CD8-positive, alpha-beta memory T cell (primary cell): ENCODE measurements at regions not wholly inside any gene's neighbourhood (a gene's known extent, or its start where the extent isn't known, plus 50 kb on each side); places are given as distances from the start of the nearest gene placed in this dataset.
"Not testable (repeated sequence)": the region's sequence is repeated elsewhere in the genome, so short reads cannot be mapped to it uniquely, and the experiment has no call there.

Experiments used
- CTCF ChIA-PET: fragments of 350-600 bp; sonication (Branson Sonifier 250); formaldehyde crosslinking; loops from one replicate; lab custom pipeline; 2021; ENCODE audit warnings: antibody characterized with exemption; lab: Charles Lee
- POLR2A ChIA-PET: fragments of 350-600 bp; sonication (Branson Sonifier 250); formaldehyde crosslinking; loops from one replicate; lab custom pipeline; 2021; ENCODE audit warnings: antibody characterized with exemption; lab: Charles Lee
- DNase-seq, 5 donors: peaks; one replicate each; pipeline versions ENCODE4 v3.0.0 to v3.0.0-alpha.2; 2020 to 2022; ENCODE audit warnings: mixed read lengths in 1 of 5
- H3K27ac ChIP-seq: one replicate; pipeline ENCODE4 v1.7.0; 2013; ENCODE audit warnings: low read depth, mild to moderate bottlenecking, low read length, moderate library complexity
- H3K27me3 ChIP-seq: 2 replicates; pipeline ENCODE4 v1.7.0; 2013; ENCODE audit warnings: low read length, mild to moderate bottlenecking; ENCODE audit not compliant: insufficient read depth, poor library complexity, severe bottlenecking
- H3K36me3 ChIP-seq: 2 replicates; pipeline ENCODE4 v1.7.0; 2013; ENCODE audit warnings: mild to moderate bottlenecking, low read length, moderate library complexity; ENCODE audit not compliant: insufficient read depth
- H3K4me1 ChIP-seq: 2 replicates; pipeline ENCODE4 v1.7.0; 2013; ENCODE audit warnings: mild to moderate bottlenecking, low read length, moderate library complexity; ENCODE audit not compliant: insufficient read depth
- H3K4me3 ChIP-seq: 2 replicates; pipeline ENCODE4 v1.7.0; 2013; ENCODE audit warnings: mild to moderate bottlenecking, low read length
- H3K9me3 ChIP-seq: 2 replicates; pipeline ENCODE4 v1.7.0; 2013; ENCODE audit warnings: mild to moderate bottlenecking, low read length
- H3K27ac Mint-ChIP-seq, 8 donors: one replicate each; pipeline ENCODE4 v1.8.0; 2020 to 2021; ENCODE audit warnings: mixed read lengths in 8 of 8, mild to moderate bottlenecking in 6 of 8, inconsistent platforms in 3 of 8, moderate library complexity in 3 of 8
- H3K27me3 Mint-ChIP-seq, 2 donors: one replicate each; pipeline ENCODE4 v1.8.0; 2020 to 2021; ENCODE audit warnings: mixed read lengths in 2 of 2, mild to moderate bottlenecking in 1 of 2, moderate library complexity in 1 of 2
- H3K36me3 Mint-ChIP-seq, 3 donors: one replicate each; pipeline ENCODE4 v1.8.0; 2020 to 2021; ENCODE audit warnings: mixed read lengths in 3 of 3, inconsistent platforms in 1 of 3, mild to moderate bottlenecking in 1 of 3
- H3K4me1 Mint-ChIP-seq, 3 donors: one replicate each; pipeline ENCODE4 v1.8.0; 2020 to 2021; ENCODE audit warnings: mixed read lengths in 3 of 3, inconsistent platforms in 1 of 3, mild to moderate bottlenecking in 1 of 3
- H3K4me3 Mint-ChIP-seq, 7 donors: one replicate each; pipeline ENCODE4 v1.8.0; 2020 to 2021; ENCODE audit warnings: mixed read lengths in 7 of 7, mild to moderate bottlenecking in 6 of 7, moderate library complexity in 4 of 7, inconsistent platforms in 2 of 7
- H3K9me3 Mint-ChIP-seq, 5 donors: one replicate each; pipeline ENCODE4 v1.8.0; 2020 to 2022; ENCODE audit warnings: mixed read lengths in 5 of 5, mild to moderate bottlenecking in 3 of 5, moderate library complexity in 2 of 5, inconsistent platforms in 1 of 5

- no peaks in the 10 kb centered on the region for H3K36me3 ChIP-seq
- Mint-ChIP-seq H3K4me1 (no peaks in the 10 kb centered on the region), H3K4me3 (no peak overlapping the region), H3K27me3 (no peaks in the 10 kb centered on the region), H3K9me3 (peaks cover 2 to 31% (median 16%) of the 10 kb centered on the region in 5 donors), H3K36me3 (no peaks in the 10 kb centered on the region), H3K27ac (no peak overlapping the region)
- no peak for DNase-seq
- POLR2A ChIA-PET, result no interaction called here
- no peak overlapping the region for H3K4me3 ChIP-seq
- no peaks in the 10 kb centered on the region for H3K9me3 ChIP-seq
- no peak overlapping the region for H3K27ac ChIP-seq
- H3K27me3 ChIP-seq, result no peaks in the 10 kb centered on the region
- H3K4me1 ChIP-seq, result no peaks in the 10 kb centered on the region
- CTCF ChIA-PET, result no interaction called here
Observed at GRCh38 chr9:25453875-25454274, 224.4 kb downstream of the TUSC1 start.

GRCh38 chr9:25449503-25449902, 228.7 kb downstream of the TUSC1 start:
- H3K4me3 Mint-ChIP-seq, result no peak overlapping the region
- peaks cover 2 to 25% (median 6%) of the 10 kb centered on the region in 5 donors for H3K9me3 Mint-ChIP-seq
- H3K27ac ChIP-seq, result no peak overlapping the region
- no peak overlapping the region for H3K27ac Mint-ChIP-seq
- no peak overlapping the region for H3K4me3 ChIP-seq
- POLR2A ChIA-PET, result no interaction called here
- no peaks in the 10 kb centered on the region for H3K4me1 ChIP-seq
- H3K27me3 ChIP-seq, result no peaks in the 10 kb centered on the region
- no peaks in the 10 kb centered on the region for H3K27me3 Mint-ChIP-seq
- no peak for DNase-seq
- H3K36me3 ChIP-seq, result no peaks in the 10 kb centered on the region
- H3K36me3 Mint-ChIP-seq, result no peaks in the 10 kb centered on the region
- CTCF ChIA-PET, result no interaction called here
- H3K4me1 Mint-ChIP-seq, result no peaks in the 10 kb centered on the region
- H3K9me3 ChIP-seq, result no peaks in the 10 kb centered on the region

- CTCF ChIA-PET, DNase-seq, H3K4me1 Mint-ChIP-seq, H3K9me3 ChIP-seq, H3K4me1 ChIP-seq, H3K27me3 ChIP-seq, H3K27ac ChIP-seq, H3K27ac Mint-ChIP-seq, H3K36me3 ChIP-seq, H3K4me3 ChIP-seq, H3K36me3 Mint-ChIP-seq, H3K27me3 Mint-ChIP-seq, POLR2A ChIA-PET, H3K4me3 Mint-ChIP-seq: not testable (repeated sequence)
- H3K9me3 Mint-ChIP-seq, result peaks cover 0 to 30% (median 13%) of the 10 kb centered on the region in 5 donors
Observed at GRCh38 chr9:25445721-25446120, 232.5 kb downstream of the TUSC1 start.

- Histone ChIP-seq H3K27ac (no peak overlapping the region), H3K9me3 (no peaks in the 10 kb centered on the region), H3K4me3 (no peak overlapping the region), H3K27me3 (no peaks in the 10 kb centered on the region), H3K4me1 (no peaks in the 10 kb centered on the region), H3K36me3 (no peaks in the 10 kb centered on the region)
- no peaks in the 10 kb centered on the region for H3K4me1 Mint-ChIP-seq
- no peak overlapping the region for H3K27ac Mint-ChIP-seq
- H3K36me3 Mint-ChIP-seq, result no peaks in the 10 kb centered on the region
- H3K4me3 Mint-ChIP-seq, result no peak overlapping the region
- H3K27me3 Mint-ChIP-seq, result no peaks in the 10 kb centered on the region
- ChIA-PET POLR2A (no interaction called here), CTCF (no interaction called here)
- DNase-seq, result no peak
- peaks cover 4 to 36% (median 14%) of the 10 kb centered on the region in 5 donors for H3K9me3 Mint-ChIP-seq
Observed at GRCh38 chr9:25442526-25442925, 235.7 kb downstream of the TUSC1 start.

GRCh38 chr9:25427898-25428297, 250.3 kb downstream of the TUSC1 start:
- ChIA-PET POLR2A (no interaction called here), CTCF (no interaction called here)
- H3K4me1 ChIP-seq, result no peaks in the 10 kb centered on the region
- no peaks in the 10 kb centered on the region for H3K9me3 ChIP-seq
- H3K36me3 ChIP-seq, result no peaks in the 10 kb centered on the region
- H3K27me3 ChIP-seq, result no peaks in the 10 kb centered on the region
- Mint-ChIP-seq H3K4me3 (no peak overlapping the region), H3K27ac (no peak overlapping the region), H3K4me1 (no peaks in the 10 kb centered on the region), H3K9me3 (peaks cover 13 to 55% (median 25%) of the 10 kb centered on the region in 5 donors), H3K36me3 (no peaks in the 10 kb centered on the region), H3K27me3 (no peaks in the 10 kb centered on the region)
- no peak for DNase-seq
- H3K4me3 ChIP-seq, result no peak overlapping the region
- no peak overlapping the region for H3K27ac ChIP-seq

- Mint-ChIP-seq H3K27ac (no peak overlapping the region), H3K27me3 (no peaks in the 10 kb centered on the region), H3K36me3 (no peaks in the 10 kb centered on the region), H3K4me3 (no peak overlapping the region), H3K4me1 (no peaks in the 10 kb centered on the region), H3K9me3 (peaks cover 13 to 51% (median 25%) of the 10 kb centered on the region in 5 donors)
- CTCF ChIA-PET, result no interaction called here
- POLR2A ChIA-PET, result no interaction called here
- Histone ChIP-seq H3K4me1 (no peaks in the 10 kb centered on the region), H3K9me3 (no peaks in the 10 kb centered on the region), H3K36me3 (no peaks in the 10 kb centered on the region), H3K27ac (no peak overlapping the region), H3K4me3 (no peak overlapping the region), H3K27me3 (no peaks in the 10 kb centered on the region)
- no peak for DNase-seq
Observed at GRCh38 chr9:25427290-25427689, 251.0 kb downstream of the TUSC1 start.

- H3K9me3 ChIP-seq, result no peaks in the 10 kb centered on the region
- H3K36me3 Mint-ChIP-seq, result no peaks in the 10 kb centered on the region
- no peaks in the 10 kb centered on the region for H3K36me3 ChIP-seq
- no peak overlapping the region for H3K4me3 ChIP-seq
- no peak overlapping the region for H3K27ac ChIP-seq
- ChIA-PET CTCF (no interaction called here), POLR2A (no interaction called here)
- H3K27me3 Mint-ChIP-seq, result no peaks in the 10 kb centered on the region
- H3K4me3 Mint-ChIP-seq, result no peak overlapping the region
- DNase-seq, result no peak
- peaks cover 4 to 28% (median 13%) of the 10 kb centered on the region in 5 donors for H3K9me3 Mint-ChIP-seq
- no peaks in the 10 kb centered on the region for H3K4me1 Mint-ChIP-seq
- H3K27ac Mint-ChIP-seq, result no peak overlapping the region
- H3K27me3 ChIP-seq, result no peaks in the 10 kb centered on the region
- no peaks in the 10 kb centered on the region for H3K4me1 ChIP-seq
Observed at GRCh38 chr9:25421560-25421959, 256.7 kb downstream of the TUSC1 start.

- Mint-ChIP-seq H3K36me3 (no peaks in the 10 kb centered on the region), H3K27ac (no peak overlapping the region), H3K9me3 (peaks cover 2 to 24% (median 13%) of the 10 kb centered on the region in 5 donors), H3K4me3 (no peak overlapping the region), H3K4me1 (no peaks in the 10 kb centered on the region), H3K27me3 (no peaks in the 10 kb centered on the region)
- POLR2A ChIA-PET, result no interaction called here
- Histone ChIP-seq H3K9me3 (no peaks in the 10 kb centered on the region), H3K4me3 (no peak overlapping the region), H3K4me1 (no peaks in the 10 kb centered on the region), H3K36me3 (no peaks in the 10 kb centered on the region), H3K27me3 (no peaks in the 10 kb centered on the region), H3K27ac (no peak overlapping the region)
- no peak for DNase-seq
- CTCF ChIA-PET, result no interaction called here
Observed at GRCh38 chr9:25418974-25419373, 259.3 kb downstream of the TUSC1 start.

GRCh38 chr9:25415718-25416117, 262.5 kb downstream of the TUSC1 start:
- no peaks in the 10 kb centered on the region for H3K27me3 ChIP-seq
- H3K36me3 ChIP-seq, result no peaks in the 10 kb centered on the region
- Mint-ChIP-seq H3K27ac (no peak overlapping the region), H3K36me3 (no peaks in the 10 kb centered on the region), H3K27me3 (no peaks in the 10 kb centered on the region), H3K9me3 (peaks cover 0 to 31% (median 21%) of the 10 kb centered on the region in 5 donors), H3K4me1 (no peaks in the 10 kb centered on the region), H3K4me3 (no peak overlapping the region)
- no peaks in the 10 kb centered on the region for H3K9me3 ChIP-seq
- H3K4me1 ChIP-seq, result no peaks in the 10 kb centered on the region
- ChIA-PET CTCF (no interaction called here), POLR2A (no interaction called here)
- no peak for DNase-seq
- H3K27ac ChIP-seq, result no peak overlapping the region
- H3K4me3 ChIP-seq, result no peak overlapping the region
